ENCODE measurements at regions not wholly inside any gene's neighbourhood (a gene's known extent, or its start where the extent isn't known, plus 50 kb on each side); places are given as distances from the start of the nearest gene placed in this dataset.

- H3K27me3 ChIP-seq (ENCODE audit: insufficient read depth) = no peaks in the 10 kb centered on the region
- WGBS (ENCODE audit: low lambda C conversion rate) = 87% methylated on average over 1 of the region's 1 CpG
- no peak overlapping the region for H2AFZ ChIP-seq (ENCODE audit: low read depth)
- CTCF ChIA-PET = interaction anchor here (0.7 to 1.1 kb wide), 3 partner anchors 21 to 126 kb away, joined by 3 read pairs; no protein-coding TSS in a partner anchor
- H3K4me3 ChIP-seq (ENCODE audit: low read depth in 2 of 2, low read length in 1 of 2) = no peak overlapping the region
- peaks cover 0 to 34% of the 10 kb centered on the region in 2 experiments; a peak in 2 of 4 replicates for H3K4me1 ChIP-seq (ENCODE audit: control insufficient read depth in 1 of 2, insufficient read depth in 2 of 2, low read depth in 1 of 2, low read length in 1 of 2)
- H4K20me1 ChIP-seq (ENCODE audit: insufficient read depth) = no peaks in the 10 kb centered on the region
- TF ChIP-seq FOXM1 (IDR thresholded peaks at IDR 0.05; ENCODE audit: low read depth) (no peak), USF2 (IDR thresholded peaks at IDR 0.05; ENCODE audit: borderline replicate concordance, low read depth, low read length) (no peak), YY1 (IDR thresholded peaks at IDR 0.05; ENCODE audit: low read depth) (no peak), RAD21 (IDR thresholded peaks at IDR 0.05; ENCODE audit: low read length) (no peak), FOXJ3 (CRISPR knock-in tag; IDR thresholded peaks at IDR 0.05) (no peak), MEF2A (IDR thresholded peaks at IDR 0.05; ENCODE audit: borderline replicate concordance, low read depth) (no peak), EZH2phosphoT487 (IDR thresholded peaks at IDR 0.05; ENCODE audit: borderline replicate concordance, low read depth) (no peak), TCF12 (IDR thresholded peaks at IDR 0.05) (no peak), CTCF (IDR thresholded peaks at IDR 0.05) (no peak), NFIC (IDR thresholded peaks at IDR 0.05; ENCODE audit: borderline replicate concordance) (no peak), RFX5 (IDR thresholded peaks at IDR 0.05; ENCODE audit: low read length) (no peak), MXI1 (IDR thresholded peaks at IDR 0.05; ENCODE audit: low read depth, low read length) (no peak), NRF1 (IDR thresholded peaks at IDR 0.05; ENCODE audit: low read depth, low read length) (no peak), GATA2 (CRISPR knock-in tag; IDR thresholded peaks at IDR 0.05) (no peak)
- POLR2A ChIA-PET = no interaction called here
- no peak overlapping the region for H3K27ac ChIP-seq (ENCODE audit: low read depth in 2 of 2, low read length in 1 of 2)
- H3K9me2 ChIP-seq = no peaks in the 10 kb centered on the region
- no peaks in the 10 kb centered on the region for H3K79me2 ChIP-seq (ENCODE audit: insufficient read depth)
- H3K36me3 ChIP-seq (replicated peaks in 1 of 2; ENCODE audit: control insufficient read depth in 1 of 2, insufficient read depth in 2 of 2, low read length in 1 of 2) = no peaks in the 10 kb centered on the region
- H3K9me3 ChIP-seq = no peaks in the 10 kb centered on the region
- no peak overlapping the region for H3K9ac ChIP-seq
- no peak overlapping the region for H3K4me2 ChIP-seq
- DNase-seq = no peak
- H3F3A ChIP-seq (replicated peaks; ENCODE audit: insufficient read depth) = no peaks in the 10 kb centered on the region
These were observed 202.8 kb upstream of the SVIL start for GRCh38 chr10:29837586-29837985.

- Histone ChIP-seq H2AFZ (ENCODE audit: low read depth) (no peak overlapping the region), H3F3A (replicated peaks; ENCODE audit: insufficient read depth) (no peaks in the 10 kb centered on the region), H3K4me1 (ENCODE audit: control insufficient read depth in 1 of 2, insufficient read depth in 2 of 2, low read depth in 1 of 2, low read length in 1 of 2) (peaks cover 0 to 22% of the 10 kb centered on the region in 2 experiments; a peak in 2 of 4 replicates), H3K4me3 (ENCODE audit: low read depth in 2 of 2, low read length in 1 of 2) (no peak overlapping the region), H3K27ac (ENCODE audit: low read depth in 2 of 2, low read length in 1 of 2) (no peak overlapping the region), H3K4me2 (no peak overlapping the region), H3K27me3 (ENCODE audit: insufficient read depth) (no peaks in the 10 kb centered on the region), H3K9ac (no peak overlapping the region), H3K9me3 (no peaks in the 10 kb centered on the region), H4K20me1 (ENCODE audit: insufficient read depth) (no peaks in the 10 kb centered on the region), H3K79me2 (ENCODE audit: insufficient read depth) (no peaks in the 10 kb centered on the region), H3K9me2 (no peaks in the 10 kb centered on the region), H3K36me3 (replicated peaks in 1 of 2; ENCODE audit: control insufficient read depth in 1 of 2, insufficient read depth in 2 of 2, low read length in 1 of 2) (no peaks in the 10 kb centered on the region)
- CTCF ChIA-PET = no interaction called here
- no peak for TF ChIP-seq YY1 (IDR thresholded peaks at IDR 0.05; ENCODE audit: low read depth)
- TF ChIP-seq ELF1 (IDR thresholded peaks at IDR 0.05) = no peak
- no peak for TF ChIP-seq MEF2A (IDR thresholded peaks at IDR 0.05; ENCODE audit: borderline replicate concordance, low read depth)
- no peak for TF ChIP-seq REST (IDR thresholded peaks at IDR 0.05; ENCODE audit: low read depth, low read length)
- no peak for TF ChIP-seq JUND (IDR thresholded peaks at IDR 0.05)
- TF ChIP-seq TEAD4 (IDR thresholded peaks at IDR 0.05; ENCODE audit: borderline replicate concordance, insufficient read depth) = no peak
- TF ChIP-seq MAX (IDR thresholded peaks at IDR 0.05; ENCODE audit: low read depth) = no peak
- no peak for TF ChIP-seq GATA2 (CRISPR knock-in tag; IDR thresholded peaks at IDR 0.05)
- TF ChIP-seq CTCF (IDR thresholded peaks at IDR 0.05) = no peak
- POLR2A ChIA-PET = no interaction called here
- 97% methylated on average over 4 of the region's 4 CpGs for WGBS (ENCODE audit: low lambda C conversion rate)
- DNase-seq = no peak
These were observed 201.6 kb upstream of the SVIL start for GRCh38 chr10:29836396-29836795.

All from SK-N-SH (cell line).